ENCODE measurements at regions not wholly inside any gene's neighbourhood (a gene's known extent, or its start where the extent isn't known, plus 50 kb on each side); places are given as distances from the start of the nearest gene placed in this dataset.

GRCh38 chr21:15437883-15438282 is 291.9 kb upstream of the USP25 start:
- 45 to 50% methylated on average over 2 of the region's 2 CpGs for WGBS, 2 donors
- H3K4me1 ChIP-seq = peaks cover 0 to 5% (median 0%) of the 10 kb centered on the region in 9 donors
- no peak overlapping the region for H3K27ac ChIP-seq
- no peak for ATAC-seq
- peaks cover 0 to 13% (median 0%) of the 10 kb centered on the region in 11 donors for H3K9me3 ChIP-seq
- no peak for DNase-seq
- intact Hi-C loops (cut with DNase I) = no loop called here
- no peaks in the 10 kb centered on the region for H3K36me3 ChIP-seq
- TF ChIP-seq CTCF (IDR thresholded peaks at IDR 0.05) = no peak
- H3K4me3 ChIP-seq = no peak overlapping the region
- H3K27me3 ChIP-seq = no peaks in the 10 kb centered on the region

- 86 to 96% methylated on average over 1 of the region's 1 CpG for WGBS, 2 donors
- peaks cover 0 to 3% (median 0%) of the 10 kb centered on the region in 11 donors for H3K9me3 ChIP-seq
- H3K36me3 ChIP-seq = no peaks in the 10 kb centered on the region
- TF ChIP-seq CTCF (IDR thresholded peaks at IDR 0.05) = no peak
- no peak overlapping the region for H3K4me3 ChIP-seq
- DNase-seq = no peak
- intact Hi-C loops (cut with DNase I) = no loop called here
- no peaks in the 10 kb centered on the region for H3K27me3 ChIP-seq
- H3K27ac ChIP-seq = no peak overlapping the region
- H3K4me1 ChIP-seq = peaks cover 0 to 23% (median 0%) of the 10 kb centered on the region in 9 donors
- no peak for ATAC-seq
Observed at GRCh38 chr21:15439726-15440125, 290.1 kb upstream of the USP25 start.

- H3K36me3 ChIP-seq = no peaks in the 10 kb centered on the region
- no peaks in the 10 kb centered on the region for H3K27me3 ChIP-seq
- H3K4me1 ChIP-seq = peaks cover 0 to 34% (median 0%) of the 10 kb centered on the region in 9 donors
- no peak overlapping the region for H3K4me3 ChIP-seq
- DNase-seq (no peak), ATAC-seq (peak in 1 of 8 donors; percentile 4)
- H3K9me3 ChIP-seq = no peaks in the 10 kb centered on the region
- no peak overlapping the region for H3K27ac ChIP-seq
- WGBS, 2 donors = 63 to 64% methylated on average over 3 of the region's 3 CpGs
- TF ChIP-seq CTCF (IDR thresholded peaks at IDR 0.05) = no peak
- intact Hi-C loops (cut with DNase I) = no loop called here
Observed at GRCh38 chr21:15441060-15441493, 288.7 kb upstream of the USP25 start.

- ATAC-seq (no peak), DNase-seq (no peak)
- Histone ChIP-seq H3K9me3 (no peaks in the 10 kb centered on the region), H3K4me1 (peaks cover 0 to 38% (median 0%) of the 10 kb centered on the region in 9 donors), H3K27ac (no peak overlapping the region), H3K4me3 (no peak overlapping the region), H3K27me3 (no peaks in the 10 kb centered on the region), H3K36me3 (no peaks in the 10 kb centered on the region)
- intact Hi-C loops (cut with DNase I) = no loop called here
- no peak for TF ChIP-seq CTCF (IDR thresholded peaks at IDR 0.05)
Observed at GRCh38 chr21:15441992-15442391, 287.8 kb upstream of the USP25 start.
